Erythroblast (primary cell): ENCODE measurements at regions not wholly inside any gene's neighbourhood (a gene's known extent, or its start where the extent isn't known, plus 50 kb on each side); places are given as distances from the start of the nearest gene placed in this dataset.

ENCODE experiments used
- GATA1 ChIP-seq: IDR thresholded peaks from 2 replicates; pipeline ENCODE4 v1.6.1; 2011; ENCODE audit warnings: low read depth, mild to moderate bottlenecking, control low read depth, low read length, moderate library complexity
- POLR2A ChIP-seq: IDR thresholded peaks from 2 replicates; pipeline ENCODE4 v1.6.1; 2011; ENCODE audit warnings: mild to moderate bottlenecking, low read length

- TF ChIP-seq POLR2A (no peak), GATA1 (no peak)
Observed at GRCh38 chr4:126768338-126768737, 864.4 kb upstream of the INTU start.
